ENCODE measurements at regions not wholly inside any gene's neighbourhood (a gene's known extent, or its start where the extent isn't known, plus 50 kb on each side); places are given as distances from the start of the nearest gene placed in this dataset.
A peak's percentile ranks its signal among the peaks of the same experiment; 100 is the strongest.

DNA sequence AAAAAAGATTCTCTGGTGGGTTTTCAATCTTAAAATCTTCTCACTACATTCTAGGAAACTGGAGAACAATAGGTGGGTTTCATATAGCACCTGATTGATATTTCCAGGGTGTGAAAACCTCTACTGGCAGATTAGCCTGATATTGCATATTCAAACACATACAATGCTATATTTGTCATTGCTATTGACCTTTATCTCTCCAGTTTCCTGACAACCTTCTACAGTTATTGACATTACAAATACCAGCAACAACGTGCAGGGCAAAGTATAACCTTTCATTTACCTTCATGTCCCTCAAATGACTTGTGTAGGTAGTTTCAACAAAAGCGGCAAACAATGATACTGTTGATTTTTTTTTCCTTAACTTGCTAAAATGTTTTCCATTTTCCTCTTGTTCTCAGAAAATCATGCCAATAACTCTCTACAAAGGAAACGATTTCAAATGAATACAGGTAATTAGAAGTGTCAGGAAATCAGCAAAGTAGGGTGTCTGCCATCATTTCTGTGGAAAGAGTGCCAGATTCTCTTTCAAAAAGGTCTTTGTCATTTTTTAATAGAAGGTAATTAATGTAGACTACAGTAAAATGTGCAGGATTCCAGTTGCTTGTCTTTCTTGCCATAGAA lies 72.6 kb upstream of the CDIN1 start (continued):
- no peak for TF ChIP-seq SRSF1 (optimal IDR thresholded peaks at IDR 0.05; ENCODE audit: low read depth, low read length)
- TF ChIP-seq PHF21A (CRISPR knock-in tag; IDR thresholded peaks at IDR 0.05): 0 out of 2 replicates have a peak, but pooled peaks have one; percentile 50
- no peak for TF ChIP-seq TRIM24 (CRISPR knock-in tag; IDR thresholded peaks at IDR 0.05)
- TF ChIP-seq MAF1 (CRISPR knock-in tag; IDR thresholded peaks at IDR 0.05; ENCODE audit: borderline replicate concordance): no peak
- TF ChIP-seq, protein P1, sequence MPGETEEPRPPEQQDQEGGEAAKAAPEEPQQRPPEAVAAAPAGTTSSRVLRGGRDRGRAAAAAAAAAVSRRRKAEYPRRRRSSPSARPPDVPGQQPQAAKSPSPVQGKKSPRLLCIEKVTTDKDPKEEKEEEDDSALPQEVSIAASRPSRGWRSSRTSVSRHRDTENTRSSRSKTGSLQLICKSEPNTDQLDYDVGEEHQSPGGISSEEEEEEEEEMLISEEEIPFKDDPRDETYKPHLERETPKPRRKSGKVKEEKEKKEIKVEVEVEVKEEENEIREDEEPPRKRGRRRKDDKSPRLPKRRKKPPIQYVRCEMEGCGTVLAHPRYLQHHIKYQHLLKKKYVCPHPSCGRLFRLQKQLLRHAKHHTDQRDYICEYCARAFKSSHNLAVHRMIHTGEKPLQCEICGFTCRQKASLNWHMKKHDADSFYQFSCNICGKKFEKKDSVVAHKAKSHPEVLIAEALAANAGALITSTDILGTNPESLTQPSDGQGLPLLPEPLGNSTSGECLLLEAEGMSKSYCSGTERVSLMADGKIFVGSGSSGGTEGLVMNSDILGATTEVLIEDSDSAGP (CRISPR knock-in tag; IDR thresholded peaks at IDR 0.05; ENCODE audit: borderline replicate concordance): no peak
- TF ChIP-seq, protein P2, sequence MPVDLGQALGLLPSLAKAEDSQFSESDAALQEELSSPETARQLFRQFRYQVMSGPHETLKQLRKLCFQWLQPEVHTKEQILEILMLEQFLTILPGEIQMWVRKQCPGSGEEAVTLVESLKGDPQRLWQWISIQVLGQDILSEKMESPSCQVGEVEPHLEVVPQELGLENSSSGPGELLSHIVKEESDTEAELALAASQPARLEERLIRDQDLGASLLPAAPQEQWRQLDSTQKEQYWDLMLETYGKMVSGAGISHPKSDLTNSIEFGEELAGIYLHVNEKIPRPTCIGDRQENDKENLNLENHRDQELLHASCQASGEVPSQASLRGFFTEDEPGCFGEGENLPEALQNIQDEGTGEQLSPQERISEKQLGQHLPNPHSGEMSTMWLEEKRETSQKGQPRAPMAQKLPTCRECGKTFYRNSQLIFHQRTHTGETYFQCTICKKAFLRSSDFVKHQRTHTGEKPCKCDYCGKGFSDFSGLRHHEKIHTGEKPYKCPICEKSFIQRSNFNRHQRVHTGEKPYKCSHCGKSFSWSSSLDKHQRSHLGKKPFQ (CRISPR knock-in tag; IDR thresholded peaks at IDR 0.05; ENCODE audit: insufficient replicate concordance): peak; percentile 59
- TF ChIP-seq, protein P3, sequence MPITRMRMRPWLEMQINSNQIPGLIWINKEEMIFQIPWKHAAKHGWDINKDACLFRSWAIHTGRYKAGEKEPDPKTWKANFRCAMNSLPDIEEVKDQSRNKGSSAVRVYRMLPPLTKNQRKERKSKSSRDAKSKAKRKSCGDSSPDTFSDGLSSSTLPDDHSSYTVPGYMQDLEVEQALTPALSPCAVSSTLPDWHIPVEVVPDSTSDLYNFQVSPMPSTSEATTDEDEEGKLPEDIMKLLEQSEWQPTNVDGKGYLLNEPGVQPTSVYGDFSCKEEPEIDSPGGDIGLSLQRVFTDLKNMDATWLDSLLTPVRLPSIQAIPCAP (CRISPR knock-in tag; IDR thresholded peaks at IDR 0.05; ENCODE audit: low read depth): no peak
- peak; percentile 94 for TF ChIP-seq HNF4G (IDR thresholded peaks at IDR 0.05; ENCODE audit: borderline replicate concordance, low read depth, low read length)
- TF ChIP-seq HNF4G (CRISPR knock-in tag; IDR thresholded peaks at IDR 0.05; ENCODE audit: borderline replicate concordance, low read depth): peak; percentile 77; the same call in 1 of the 2 replicates
- TF ChIP-seq CBX5 (CRISPR knock-in tag; IDR thresholded peaks at IDR 0.05; ENCODE audit: borderline replicate concordance): no peak
- TF ChIP-seq SP1 (IDR thresholded peaks at IDR 0.05): no peak
- TF ChIP-seq SP1 (CRISPR knock-in tag; IDR thresholded peaks at IDR 0.05): no peak
- TF ChIP-seq HMGA1 (CRISPR knock-in tag; conservative IDR thresholded peaks at IDR 0.05): no peak
- no peak for TF ChIP-seq ZNF713 (CRISPR knock-in tag; IDR thresholded peaks at IDR 0.05)
- peak; percentile 80; the same call in 1 of the 2 replicates for TF ChIP-seq MIER3 (CRISPR knock-in tag; IDR thresholded peaks at IDR 0.05; ENCODE audit: borderline replicate concordance)
- TF ChIP-seq ZSCAN12 (CRISPR knock-in tag; IDR thresholded peaks at IDR 0.05): no peak
- TF ChIP-seq, protein P4, sequence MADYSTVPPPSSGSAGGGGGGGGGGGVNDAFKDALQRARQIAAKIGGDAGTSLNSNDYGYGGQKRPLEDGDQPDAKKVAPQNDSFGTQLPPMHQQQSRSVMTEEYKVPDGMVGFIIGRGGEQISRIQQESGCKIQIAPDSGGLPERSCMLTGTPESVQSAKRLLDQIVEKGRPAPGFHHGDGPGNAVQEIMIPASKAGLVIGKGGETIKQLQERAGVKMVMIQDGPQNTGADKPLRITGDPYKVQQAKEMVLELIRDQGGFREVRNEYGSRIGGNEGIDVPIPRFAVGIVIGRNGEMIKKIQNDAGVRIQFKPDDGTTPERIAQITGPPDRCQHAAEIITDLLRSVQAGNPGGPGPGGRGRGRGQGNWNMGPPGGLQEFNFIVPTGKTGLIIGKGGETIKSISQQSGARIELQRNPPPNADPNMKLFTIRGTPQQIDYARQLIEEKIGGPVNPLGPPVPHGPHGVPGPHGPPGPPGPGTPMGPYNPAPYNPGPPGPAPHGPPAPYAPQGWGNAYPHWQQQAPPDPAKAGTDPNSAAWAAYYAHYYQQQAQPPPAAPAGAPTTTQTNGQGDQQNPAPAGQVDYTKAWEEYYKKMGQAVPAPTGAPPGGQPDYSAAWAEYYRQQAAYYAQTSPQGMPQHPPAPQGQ (CRISPR knock-in tag; IDR thresholded peaks at IDR 0.05; ENCODE audit: borderline replicate concordance): no peak
- no peak for TF ChIP-seq PLRG1 (conservative IDR thresholded peaks at IDR 0.05)
- TF ChIP-seq MTF1 (CRISPR knock-in tag; IDR thresholded peaks at IDR 0.05): no peak
- TF ChIP-seq MYNN (CRISPR knock-in tag; IDR thresholded peaks at IDR 0.05; ENCODE audit: low read depth): no peak
- TF ChIP-seq SETDB1 (CRISPR knock-in tag; IDR thresholded peaks at IDR 0.05; ENCODE audit: borderline replicate concordance): no peak
- no peak for TF ChIP-seq ZNF841 (CRISPR knock-in tag; IDR thresholded peaks at IDR 0.05; ENCODE audit: borderline replicate concordance)
- TF ChIP-seq, protein P5, sequence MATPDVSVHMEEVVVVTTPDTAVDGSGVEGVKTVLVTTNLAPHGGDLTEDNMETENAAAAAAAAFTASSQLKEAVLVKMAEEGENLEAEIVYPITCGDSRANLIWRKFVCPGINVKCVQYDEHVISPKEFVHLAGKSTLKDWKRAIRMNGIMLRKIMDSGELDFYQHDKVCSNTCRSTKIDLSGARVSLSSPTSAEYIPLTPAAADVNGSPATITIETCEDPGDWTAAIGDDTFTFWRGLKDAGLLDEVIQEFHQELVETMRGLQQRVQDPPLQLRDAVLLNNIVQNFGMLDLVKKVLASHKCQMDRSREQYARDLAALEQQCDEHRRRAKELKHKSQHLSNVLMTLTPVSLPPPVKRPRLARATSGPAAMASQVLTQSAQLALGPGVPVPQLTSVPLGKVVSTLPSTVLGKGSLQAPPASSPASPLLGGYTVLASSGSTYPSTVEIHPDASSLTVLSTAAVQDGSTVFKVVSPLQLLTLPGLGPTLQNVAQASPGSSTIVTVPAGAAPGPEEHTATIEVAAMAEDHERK (CRISPR knock-in tag; IDR thresholded peaks at IDR 0.05; ENCODE audit: low read depth): no peak
- 0 out of 2 replicates have a peak, but pooled peaks have one; percentile 74 for TF ChIP-seq MXD4 (CRISPR knock-in tag; IDR thresholded peaks at IDR 0.05)

Measured in HepG2 (cell line).